DMS 273 (cell line): ENCODE measurements at regions not wholly inside any gene's neighbourhood (a gene's known extent, or its start where the extent isn't known, plus 50 kb on each side); places are given as distances from the start of the nearest gene placed in this dataset.

ENCODE experiments used
- DNase-seq: peaks from one replicate; lab custom pipeline; 2025; ENCODE audit not compliant: unreplicated experiment; lab: John Stamatoyannopoulos, UW

DNA sequence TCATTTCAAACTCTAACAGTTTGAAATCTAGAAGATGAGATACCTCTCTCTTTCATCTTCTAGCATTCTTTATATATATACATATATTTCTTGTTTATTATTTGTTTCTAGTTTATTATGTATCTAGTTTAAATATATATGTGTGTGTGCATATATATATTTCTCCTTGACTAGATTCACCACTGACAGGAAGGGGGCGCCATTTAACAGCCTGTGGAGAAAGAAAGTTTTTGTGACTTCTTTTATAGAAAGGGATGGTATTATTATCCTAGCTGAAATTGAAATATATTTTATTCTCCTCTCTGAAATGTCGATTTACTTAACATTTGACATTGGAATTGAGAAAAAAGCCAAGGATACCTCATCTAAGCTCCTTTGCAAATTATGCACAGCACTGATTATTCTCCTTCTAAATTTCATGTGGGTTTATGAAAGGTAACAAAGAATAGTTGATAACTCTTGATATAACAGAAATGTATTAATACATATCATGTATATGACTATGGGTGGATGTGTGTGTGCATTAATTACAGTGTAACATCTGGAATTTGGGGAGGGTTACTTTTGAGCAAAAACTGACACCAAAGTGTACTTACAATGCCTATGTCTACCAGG, 160.7 kb upstream of the NT5C1B start:
- DNase-seq, result peak; percentile 77

DNA sequence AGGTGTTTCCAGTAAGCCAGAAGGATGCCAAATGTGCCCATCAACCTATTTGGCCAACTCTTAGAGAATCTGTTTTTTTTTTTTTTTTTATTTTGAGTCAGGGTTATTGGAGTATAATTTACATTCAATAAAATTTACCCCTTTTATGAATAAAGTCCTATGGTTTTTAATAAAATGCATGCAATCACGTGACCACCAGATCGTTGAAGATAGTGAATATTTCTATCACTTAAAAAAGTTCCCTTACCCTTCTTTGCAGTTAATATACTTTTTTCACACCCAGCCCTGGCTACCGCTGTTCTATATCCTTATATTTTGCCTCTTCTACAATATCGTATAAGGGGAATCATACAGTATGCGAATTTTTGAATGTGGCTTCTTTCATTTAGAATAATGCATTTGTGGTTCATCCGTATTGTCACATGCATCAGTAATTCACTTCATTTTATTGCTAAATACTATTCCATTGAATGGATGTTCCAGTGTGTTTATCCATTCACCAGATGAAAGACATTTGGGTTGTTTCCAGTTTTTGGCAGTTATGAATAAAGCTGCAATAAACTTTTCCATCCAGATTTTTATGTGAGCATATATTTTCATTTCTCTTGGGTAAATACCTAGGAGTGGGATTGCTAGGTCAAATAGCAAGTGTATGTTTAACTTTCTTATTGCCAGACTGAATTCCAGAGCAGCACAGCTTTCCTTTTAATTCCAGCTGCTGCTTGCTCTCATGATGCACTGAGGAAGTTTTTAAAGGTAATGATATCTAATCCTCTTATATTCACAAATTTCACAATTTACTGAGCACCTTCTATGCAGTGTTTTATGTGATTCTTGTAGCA, 156.3 kb upstream of the NT5C1B start:
- no peak for DNase-seq

DNA sequence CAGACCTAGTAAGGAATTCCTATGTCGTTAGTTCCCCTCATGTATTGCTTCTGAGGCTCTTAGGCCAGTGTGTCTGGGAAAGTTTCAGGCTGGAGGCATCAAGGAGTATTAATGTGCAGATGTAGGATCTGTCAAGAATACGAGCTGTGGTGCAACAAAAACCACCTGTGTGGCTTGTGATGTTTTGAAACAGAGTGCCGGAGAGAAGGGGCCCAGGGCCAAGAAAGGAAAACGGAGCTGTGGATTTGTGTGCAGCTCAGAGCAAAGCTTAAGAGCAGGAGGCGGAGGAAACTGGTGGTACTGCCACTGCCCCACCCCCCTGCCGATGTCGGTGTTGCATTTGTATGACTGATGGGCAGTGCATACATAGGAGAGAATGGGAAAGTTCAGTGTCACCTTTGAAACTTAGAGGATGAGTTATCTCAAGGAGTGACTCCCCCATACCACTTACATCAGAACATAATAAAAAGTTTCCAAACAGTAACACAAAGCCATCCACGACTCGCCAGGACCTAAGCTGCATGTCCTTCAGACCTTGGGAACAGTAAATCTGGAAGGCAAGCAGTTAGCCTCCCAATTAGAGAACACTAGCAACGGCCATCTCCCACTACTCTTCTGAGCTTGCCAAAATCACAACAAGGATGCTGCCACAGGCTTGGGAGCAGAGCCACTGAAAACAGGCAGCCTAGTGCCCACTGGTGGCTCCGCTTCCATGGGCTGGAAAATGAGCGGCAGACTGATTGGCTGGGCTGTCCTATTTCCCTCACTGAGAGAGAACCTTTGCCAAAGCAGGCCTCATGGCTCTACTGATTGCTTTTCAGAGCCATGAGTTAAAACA, 152.7 kb upstream of the NT5C1B start:
- no peak for DNase-seq

DNA sequence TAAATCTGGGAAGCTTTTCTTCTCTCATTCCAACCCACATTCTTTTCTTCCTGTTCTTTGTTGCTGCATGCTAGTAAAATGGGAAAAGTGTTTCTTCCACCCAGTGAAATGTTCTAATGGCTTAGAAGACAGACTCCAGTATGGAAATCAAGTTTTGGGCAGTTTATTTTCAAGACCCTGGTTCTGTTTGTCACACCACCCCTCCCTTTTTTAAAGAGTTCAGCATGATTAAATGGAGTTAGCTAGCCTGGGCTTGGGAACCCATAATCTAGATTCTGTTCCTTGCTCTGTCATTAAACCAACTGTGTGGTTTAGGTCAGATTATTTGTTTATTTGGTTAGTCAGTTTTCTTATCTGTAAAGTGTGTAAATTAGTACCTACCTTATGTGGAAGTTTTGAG, 151.8 kb upstream of the NT5C1B start:
- DNase-seq, result no peak

DNA sequence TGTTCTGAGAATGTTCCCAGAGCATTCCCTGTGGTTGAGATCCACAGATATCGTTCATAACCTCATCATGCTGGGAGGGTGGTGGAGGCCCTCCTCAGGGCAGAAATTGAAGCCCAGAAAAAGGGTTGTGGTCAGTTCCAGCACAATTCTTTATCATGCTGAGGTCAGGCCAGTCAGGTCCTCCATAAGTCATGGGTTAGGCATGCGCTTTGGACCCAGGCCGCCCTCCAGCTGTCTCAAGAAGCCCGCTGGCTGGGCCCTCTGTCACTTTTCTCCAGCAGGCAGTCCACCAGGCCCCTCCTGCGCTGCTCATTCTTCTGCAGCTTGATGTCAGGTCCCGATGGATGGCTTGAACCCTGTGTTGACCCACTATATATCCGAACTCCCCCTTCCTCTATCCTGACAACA, 151.1 kb upstream of the NT5C1B start:
- no peak for DNase-seq

DNA sequence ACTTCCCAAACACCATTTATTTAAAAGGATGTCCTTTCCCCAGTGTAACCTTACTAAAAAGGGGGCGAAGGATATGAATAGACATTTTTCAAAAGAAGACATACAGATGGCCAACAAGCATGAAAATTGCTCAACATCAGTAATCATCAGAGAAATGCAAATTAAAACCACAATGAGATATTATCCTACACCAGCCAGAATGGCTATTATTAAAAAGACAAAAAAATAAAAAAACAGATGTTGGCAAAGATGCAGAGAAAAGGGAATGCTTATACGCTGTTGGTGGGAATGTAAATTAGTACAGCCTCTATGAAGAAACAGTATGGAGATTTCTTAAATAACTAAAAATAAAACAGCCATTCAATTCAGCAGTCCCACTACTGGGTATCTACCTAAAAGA, 142.3 kb upstream of the NT5C1B start:
- DNase-seq, result no peak

DNA sequence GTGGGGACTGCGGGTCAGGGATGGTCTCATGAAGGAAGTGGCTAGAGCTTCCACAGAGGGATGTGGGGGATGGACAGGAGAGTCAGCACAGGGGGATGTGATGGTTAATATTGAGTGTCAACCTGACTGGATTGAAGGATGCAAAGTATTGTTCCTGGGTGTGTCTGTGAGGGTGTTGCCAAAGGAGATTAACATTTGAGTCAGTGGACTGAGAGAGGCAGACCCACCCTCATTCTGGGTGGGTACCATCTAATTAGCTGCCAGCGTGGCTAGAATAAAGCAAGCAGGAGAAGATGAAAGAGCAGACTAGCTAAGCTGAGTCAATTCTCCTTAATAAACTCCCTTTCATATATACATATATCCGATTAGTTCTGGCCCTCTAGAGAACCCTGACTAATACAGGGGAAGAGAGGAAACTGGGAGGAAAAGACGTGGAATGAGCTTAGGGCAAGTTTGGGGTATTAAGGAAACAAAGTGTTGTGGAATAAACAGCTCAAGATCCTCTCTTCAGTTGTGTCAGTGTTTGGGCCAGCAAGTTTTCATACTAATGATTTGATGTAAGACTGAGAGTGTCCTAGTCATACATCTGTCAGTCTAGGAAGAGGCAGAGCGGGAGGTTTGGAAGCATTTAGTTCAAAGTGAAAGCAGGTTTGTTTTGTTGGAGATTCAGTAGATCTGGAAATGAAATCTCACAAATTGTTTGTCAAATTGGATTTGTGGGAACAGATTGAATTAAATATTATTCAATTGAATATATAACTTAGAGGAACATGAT, 135.2 kb upstream of the NT5C1B start:
- no peak for DNase-seq

DNA sequence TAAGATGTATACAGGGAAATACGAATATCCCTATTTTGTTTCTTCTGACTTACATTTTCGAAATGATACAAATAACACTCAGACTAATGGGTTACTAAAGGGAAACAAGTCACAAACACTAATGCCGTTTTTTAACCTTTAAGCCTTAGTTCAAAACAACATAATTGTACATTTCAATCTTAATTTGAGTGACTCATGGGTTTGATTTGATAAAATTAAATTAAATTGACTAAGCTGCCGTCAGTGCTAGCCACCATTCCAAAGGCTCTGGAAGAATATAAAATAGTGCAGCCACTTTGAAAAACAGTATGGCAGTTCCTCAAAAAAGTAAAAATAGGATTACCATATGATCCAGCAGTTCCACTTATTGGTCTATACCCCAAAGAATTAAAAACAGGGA, 133.8 kb upstream of the NT5C1B start:
- DNase-seq, result no peak

DNA sequence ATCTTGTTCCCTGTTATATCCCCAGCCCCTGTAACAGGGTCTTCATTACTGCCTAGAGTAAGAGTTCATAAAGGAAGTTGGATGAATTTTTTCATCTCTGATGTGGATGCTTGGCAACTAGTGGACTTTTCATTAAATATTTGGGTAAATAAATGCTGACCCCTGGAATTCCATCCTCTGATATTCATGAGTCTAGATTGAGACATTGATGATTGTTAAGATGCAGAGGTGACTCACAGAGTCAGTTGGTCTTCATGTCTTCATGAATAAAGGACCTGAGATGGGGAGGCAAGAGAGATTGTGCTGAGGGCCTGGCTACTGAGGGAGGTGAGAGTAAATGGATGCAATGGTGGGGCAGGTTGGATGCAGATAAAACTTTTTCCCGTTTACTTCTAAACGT, 132.7 kb upstream of the NT5C1B start:
- no peak for DNase-seq

DNA sequence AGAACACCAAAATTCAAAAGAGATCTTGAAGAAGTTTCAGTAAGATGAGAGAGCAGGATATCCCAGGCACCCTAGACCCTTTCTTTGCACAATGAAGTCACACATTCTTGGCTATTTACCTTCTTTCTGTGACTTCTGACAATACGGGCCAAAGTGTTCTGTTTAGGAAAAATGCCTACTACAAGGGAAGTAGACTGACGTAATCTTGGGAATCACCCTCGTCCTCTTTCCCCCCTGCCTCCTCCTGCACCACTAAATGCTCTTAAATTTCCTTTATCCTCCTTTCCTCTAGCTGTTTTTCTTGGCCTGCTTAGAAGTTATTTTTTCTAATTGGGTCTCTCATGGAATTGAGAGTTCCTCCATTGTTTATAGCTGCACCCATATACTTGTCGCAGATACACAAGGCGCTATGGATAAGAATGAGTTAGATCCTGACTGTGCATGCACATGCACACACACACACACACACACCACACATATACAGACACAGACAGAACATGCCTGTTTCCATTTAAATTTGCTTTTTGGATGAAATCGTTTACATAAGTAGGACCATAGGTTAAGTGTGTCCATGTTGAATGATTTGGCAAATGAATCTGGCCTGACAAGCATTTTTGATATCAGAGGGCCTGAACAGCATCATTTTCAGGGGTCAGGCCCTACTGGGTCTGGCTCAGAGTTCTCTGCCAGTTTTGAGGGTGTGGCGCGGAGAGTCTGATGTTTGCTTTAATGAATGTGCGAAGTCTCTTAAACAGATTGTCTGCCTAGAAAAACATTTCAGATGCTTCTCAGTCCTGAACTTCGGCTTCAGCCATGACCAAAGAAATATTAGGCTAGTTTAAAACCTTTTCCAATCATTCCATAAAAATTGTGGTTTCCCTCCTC, 131.9 kb upstream of the NT5C1B start:
- no peak for DNase-seq

DNA sequence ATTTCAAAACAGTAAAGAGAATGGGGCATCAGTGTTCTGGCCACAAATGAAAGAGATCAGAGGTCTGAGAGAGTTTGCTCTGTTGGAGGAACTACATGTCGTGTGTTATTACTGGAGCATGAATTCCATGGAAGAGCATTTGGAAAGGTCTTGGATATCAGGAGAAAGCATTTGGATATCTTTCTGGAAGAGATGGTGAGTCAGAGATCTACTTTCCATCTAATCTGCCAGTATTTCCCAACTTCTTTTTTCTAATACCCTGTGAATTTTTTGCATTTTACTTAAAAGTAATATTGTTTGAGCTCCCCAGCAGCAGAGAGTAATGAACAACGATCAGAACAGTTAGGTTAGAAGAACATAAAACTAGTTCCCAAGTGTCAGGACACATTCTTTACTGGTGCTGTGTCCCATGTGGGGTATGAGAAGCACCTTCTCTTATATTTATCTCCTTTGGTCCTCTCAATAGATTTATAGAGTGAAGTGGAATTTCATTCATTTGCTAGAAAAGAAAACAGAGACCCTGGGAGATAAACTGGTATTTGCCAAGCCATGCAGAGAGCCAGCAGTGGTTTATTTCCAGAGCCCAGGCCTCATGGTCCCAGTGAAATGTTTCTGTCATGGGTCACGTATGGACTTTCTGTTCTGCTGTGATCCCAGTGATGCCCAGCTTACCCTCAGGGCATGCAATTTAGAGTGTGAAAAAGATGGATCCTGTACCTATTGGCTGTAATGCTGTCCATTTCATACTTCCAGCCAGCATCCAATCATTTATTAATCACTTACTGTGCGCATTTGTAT, 130.8 kb upstream of the NT5C1B start:
- DNase-seq, result no peak

DNA sequence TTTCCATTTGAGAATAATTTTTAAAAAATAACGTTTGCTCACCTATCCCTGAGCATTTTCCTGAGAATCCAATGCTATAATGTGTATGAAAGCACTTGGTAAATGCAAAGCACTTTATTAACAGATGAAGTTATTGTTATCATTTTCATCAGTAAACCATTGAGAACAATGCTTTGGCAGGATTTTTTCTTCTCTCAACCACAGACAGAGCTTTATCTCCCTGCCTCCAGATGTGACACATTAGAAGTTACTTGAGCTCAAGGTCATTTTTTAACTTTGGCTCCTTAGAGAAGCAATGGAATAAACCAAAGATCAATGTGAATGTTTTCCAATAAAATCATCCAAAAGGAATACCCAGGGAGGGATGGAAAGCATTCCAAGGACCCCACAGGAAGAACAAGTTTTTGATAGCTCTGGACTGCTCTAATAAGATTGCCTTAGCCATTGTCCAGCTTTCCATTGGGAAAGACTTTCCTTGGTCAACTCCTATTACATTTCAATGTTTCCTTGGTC, 118.9 kb upstream of the NT5C1B start:
- no peak for DNase-seq

DNA sequence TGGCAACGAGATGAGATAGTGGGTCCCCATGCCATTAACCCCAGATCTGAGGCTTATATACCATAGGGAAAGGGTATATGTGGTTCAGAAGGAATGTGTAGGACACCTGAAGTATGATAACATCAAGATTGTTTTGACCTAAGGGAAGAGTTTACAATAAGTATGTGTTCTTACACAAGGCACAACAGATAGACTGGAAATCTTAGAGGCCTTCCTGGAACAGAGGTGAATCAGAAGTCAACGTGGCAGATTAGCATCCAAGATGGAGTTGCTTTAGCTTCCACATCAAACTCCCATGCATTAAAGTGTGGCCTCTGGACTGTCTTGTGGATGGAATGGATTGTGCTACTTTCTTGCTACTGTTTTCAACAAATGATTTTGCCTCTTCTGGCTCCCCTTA, 116.6 kb upstream of the NT5C1B start:
- no peak for DNase-seq

DNA sequence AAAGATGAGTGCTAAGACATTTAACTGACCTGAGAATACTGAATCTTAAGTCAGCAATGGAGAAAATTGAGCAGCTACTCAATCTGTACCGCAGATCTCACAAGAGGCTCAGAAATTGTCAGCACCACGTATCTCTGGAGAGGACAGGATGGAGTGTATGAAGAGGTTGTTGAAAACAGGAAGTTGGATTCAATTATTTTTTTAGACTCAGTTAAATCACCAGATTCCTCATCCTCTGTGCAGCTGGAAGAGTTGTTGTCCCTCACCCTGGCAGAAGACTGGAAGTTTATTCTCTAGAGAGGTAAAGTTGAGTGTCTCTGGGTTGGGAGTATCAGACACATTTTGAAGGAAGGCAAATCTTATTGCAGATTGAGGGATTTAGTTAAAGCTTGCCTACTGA, 114.9 kb upstream of the NT5C1B start:
- DNase-seq, result no peak

DNA sequence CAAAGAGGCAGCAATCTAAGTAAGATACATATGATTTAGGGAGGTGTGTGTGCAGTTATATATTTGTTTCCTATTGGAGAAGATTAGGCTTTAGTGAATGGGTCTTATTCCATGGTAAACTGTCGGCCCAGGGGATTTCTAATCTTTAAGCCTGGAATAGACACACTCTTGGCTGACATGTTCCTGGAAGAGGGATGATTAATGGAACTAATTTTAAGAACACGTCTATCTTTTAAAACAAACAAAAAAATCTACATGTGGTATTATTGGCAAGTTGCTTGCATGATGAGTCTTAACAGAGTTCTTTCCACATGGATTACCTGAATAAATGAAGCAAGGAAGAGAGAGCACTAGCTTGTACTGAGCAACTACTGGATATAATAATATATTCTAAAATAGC, 114.2 kb upstream of the NT5C1B start:
- DNase-seq, result no peak

DNA sequence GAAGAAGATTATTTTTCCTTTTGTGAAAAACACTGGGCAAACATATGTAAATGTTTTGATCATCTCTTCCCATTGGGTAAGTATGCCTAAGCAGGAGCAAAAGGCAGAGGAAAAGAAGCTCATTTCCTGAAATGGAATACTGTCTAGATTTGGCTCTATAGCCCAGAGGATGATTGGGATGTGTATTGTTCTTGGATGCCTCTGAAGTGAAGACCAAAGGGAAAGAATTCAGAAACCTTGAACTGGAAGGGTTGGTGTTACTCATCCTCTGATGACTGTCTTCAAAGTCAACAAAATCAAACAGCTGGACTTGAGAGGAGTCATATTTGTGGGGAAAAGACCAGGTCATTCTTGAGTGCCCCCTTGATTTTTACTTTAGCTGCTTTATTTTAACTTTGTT, 112.6 kb upstream of the NT5C1B start:
- DNase-seq, result no peak

DNA sequence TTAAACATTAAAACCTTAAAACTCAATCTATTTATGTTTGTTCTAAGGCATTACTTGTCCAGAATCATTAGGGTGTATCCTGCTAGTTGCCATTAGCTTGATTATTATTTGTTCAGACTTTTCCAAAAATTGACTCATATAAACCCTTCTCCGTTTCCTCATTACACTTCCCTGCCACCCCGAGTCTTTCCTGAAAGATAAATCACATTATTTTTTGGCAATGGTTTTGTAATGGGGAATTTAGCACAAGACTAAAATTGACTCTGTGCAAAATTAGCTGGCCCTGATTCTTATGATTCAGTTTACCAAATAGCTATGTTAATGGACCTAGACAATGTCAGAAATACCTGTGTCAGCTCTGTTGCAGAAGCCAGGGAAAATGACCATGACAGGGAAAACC, 112.2 kb upstream of the NT5C1B start:
- no peak for DNase-seq

DNA sequence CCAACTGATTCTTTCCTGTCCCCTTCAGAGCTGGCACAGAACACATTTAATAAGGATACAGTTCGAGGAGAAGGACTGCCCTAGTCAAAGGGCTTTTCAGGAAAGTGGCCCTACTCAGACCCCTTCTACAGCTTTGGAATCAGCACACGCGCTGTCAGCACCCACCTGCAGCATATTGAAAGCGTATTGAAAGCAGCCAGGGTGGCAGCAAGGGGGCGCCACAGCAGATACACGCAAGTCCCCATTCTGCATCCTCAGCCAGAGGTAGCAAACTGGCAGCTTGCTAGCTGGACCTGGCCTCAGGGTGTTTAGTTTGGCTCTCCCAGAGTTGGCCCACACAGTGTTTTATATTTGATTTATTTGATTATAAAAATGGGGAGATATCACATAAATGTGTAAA, 101.0 kb upstream of the NT5C1B start:
- no peak for DNase-seq
